Activated CD8-positive, alpha-beta T cell treated with anti-CD3 and anti-CD28 coated beads, Interleukin-2, amount 10 ng/mL, durations not matched to agents 7 days and 5 days (primary cell): ENCODE measurements at regions not wholly inside any gene's neighbourhood (a gene's known extent, or its start where the extent isn't known, plus 50 kb on each side); places are given as distances from the start of the nearest gene placed in this dataset.
"Not testable (repeated sequence)": the region's sequence is repeated elsewhere in the genome, so short reads cannot be mapped to it uniquely, and the experiment has no call there.

ENCODE experiments used
- ATAC-seq: fragments of 150-1000 bp; cut with Tn5 transposase; one replicate; pipeline ENCODE4 v1.10.0; 2021; ENCODE audit warnings: moderate library complexity
- CTCF ChIA-PET: fragments of 350-600 bp; sonication (Branson Sonifier 250); formaldehyde crosslinking; loops from one replicate; lab custom pipeline; 2021; ENCODE audit warnings: antibody characterized with exemption; lab: Charles Lee
- POLR2A ChIA-PET: fragments of 350-600 bp; sonication (Branson Sonifier 250); formaldehyde crosslinking; loops from one replicate; lab custom pipeline; 2021; ENCODE audit warnings: antibody characterized with exemption; lab: Charles Lee
- DNase-seq: peaks from one replicate; pipeline ENCODE4 v3.0.0-alpha.2; 2020
- H3K27ac Mint-ChIP-seq: one replicate; pipeline ENCODE4 v1.8.0; 2021; ENCODE audit warnings: mild to moderate bottlenecking, mixed read lengths
- H3K27me3 Mint-ChIP-seq: one replicate; pipeline ENCODE4 v1.8.0; 2021; ENCODE audit warnings: low read depth, mixed read lengths
- H3K36me3 Mint-ChIP-seq: one replicate; pipeline ENCODE4 v1.8.0; 2021; ENCODE audit warnings: low read depth, mixed read lengths
- H3K4me1 Mint-ChIP-seq: one replicate; pipeline ENCODE4 v1.8.0; 2021; ENCODE audit warnings: low read depth, mixed read lengths
- H3K4me3 Mint-ChIP-seq: one replicate; pipeline ENCODE4 v1.8.0; 2021; ENCODE audit warnings: mild to moderate bottlenecking, mixed read lengths
- H3K9me3 Mint-ChIP-seq: one replicate; pipeline ENCODE4 v1.8.0; 2022; ENCODE audit warnings: mixed read lengths; ENCODE audit not compliant: insufficient read depth

DNA sequence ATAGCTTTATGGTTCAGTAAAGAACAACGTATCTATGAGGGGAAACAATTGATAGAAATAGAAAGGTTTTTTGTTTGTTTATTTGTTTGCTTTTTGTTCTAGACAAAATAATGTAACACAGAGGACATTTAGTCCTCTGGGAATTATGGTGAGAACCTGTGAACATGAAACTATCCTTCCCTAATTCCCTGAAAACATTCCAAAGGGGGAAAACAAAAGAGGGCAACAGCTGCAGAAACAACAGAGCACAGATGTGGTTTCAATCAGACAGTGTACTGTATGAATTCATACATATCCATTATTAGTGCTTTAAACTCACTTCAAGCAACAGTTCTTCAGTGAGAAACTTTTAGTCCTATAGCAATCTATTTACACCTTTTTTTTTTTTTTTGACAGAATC, 1489.8 kb upstream of the C9orf72 start:
- ChIA-PET POLR2A (no interaction called here), CTCF (no interaction called here)
- H3K9me3 Mint-ChIP-seq: peaks cover 11% of the 10 kb centered on the region
- H3K36me3 Mint-ChIP-seq: no peaks in the 10 kb centered on the region
- H3K27me3 Mint-ChIP-seq: no peaks in the 10 kb centered on the region
- ATAC-seq (no peak), DNase-seq (no peak)
- H3K27ac Mint-ChIP-seq: no peak overlapping the region
- H3K4me1 Mint-ChIP-seq: no peaks in the 10 kb centered on the region
- no peak overlapping the region for H3K4me3 Mint-ChIP-seq

DNA sequence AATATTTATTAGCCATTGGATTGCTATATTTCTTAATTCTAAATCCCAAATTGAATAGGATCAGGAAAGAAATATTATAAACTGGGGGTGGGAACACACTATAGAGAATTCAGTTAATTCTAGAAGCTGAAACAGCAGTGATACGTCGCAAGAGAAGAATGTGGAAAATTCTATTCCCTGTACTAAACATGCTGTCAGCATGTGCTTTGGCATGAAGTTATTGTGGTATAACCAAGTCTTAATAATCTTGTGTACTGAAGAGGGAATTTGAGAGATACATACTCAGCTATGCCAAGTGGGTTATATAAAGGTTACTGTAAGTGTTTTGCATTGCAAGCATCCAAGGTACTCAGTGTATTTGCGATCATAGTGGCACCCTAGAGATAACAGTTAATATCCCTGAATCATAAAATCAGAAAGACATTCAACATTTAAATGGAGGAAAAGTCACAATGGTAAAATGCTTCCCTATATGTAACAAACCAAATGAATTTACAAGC, 1492.9 kb upstream of the C9orf72 start:
- no peak for ATAC-seq
- Mint-ChIP-seq H3K9me3 (no peaks in the 10 kb centered on the region), H3K27me3 (no peaks in the 10 kb centered on the region), H3K27ac (no peak overlapping the region), H3K4me3 (no peak overlapping the region), H3K4me1 (no peaks in the 10 kb centered on the region), H3K36me3 (no peaks in the 10 kb centered on the region)
- POLR2A ChIA-PET: no interaction called here
- DNase-seq: no peak
- CTCF ChIA-PET: no interaction called here

DNA sequence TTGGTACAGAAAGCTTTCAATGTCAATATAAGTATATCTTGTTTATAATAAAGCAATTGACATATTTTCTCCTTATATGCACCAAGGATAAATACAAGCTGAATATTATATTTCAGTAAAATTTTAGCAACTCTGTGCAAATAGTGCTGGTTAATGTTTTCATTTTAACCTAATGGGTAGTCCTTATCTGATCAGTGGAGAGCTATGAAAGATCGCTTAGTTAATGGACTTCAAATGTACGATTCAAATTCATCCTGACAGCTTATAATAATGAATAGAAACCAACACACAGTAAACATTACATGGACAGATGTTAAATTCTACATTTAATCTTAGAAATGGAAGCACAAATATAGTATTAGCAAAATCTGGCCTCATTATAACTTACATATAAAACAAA, 1495.2 kb upstream of the C9orf72 start:
- ChIA-PET CTCF (no interaction called here), POLR2A (no interaction called here)
- no peaks in the 10 kb centered on the region for H3K36me3 Mint-ChIP-seq
- ATAC-seq (no peak), DNase-seq (no peak)
- H3K4me3 Mint-ChIP-seq: no peak overlapping the region
- no peaks in the 10 kb centered on the region for H3K9me3 Mint-ChIP-seq
- H3K4me1 Mint-ChIP-seq: no peaks in the 10 kb centered on the region
- H3K27me3 Mint-ChIP-seq: no peaks in the 10 kb centered on the region
- H3K27ac Mint-ChIP-seq: no peak overlapping the region

DNA sequence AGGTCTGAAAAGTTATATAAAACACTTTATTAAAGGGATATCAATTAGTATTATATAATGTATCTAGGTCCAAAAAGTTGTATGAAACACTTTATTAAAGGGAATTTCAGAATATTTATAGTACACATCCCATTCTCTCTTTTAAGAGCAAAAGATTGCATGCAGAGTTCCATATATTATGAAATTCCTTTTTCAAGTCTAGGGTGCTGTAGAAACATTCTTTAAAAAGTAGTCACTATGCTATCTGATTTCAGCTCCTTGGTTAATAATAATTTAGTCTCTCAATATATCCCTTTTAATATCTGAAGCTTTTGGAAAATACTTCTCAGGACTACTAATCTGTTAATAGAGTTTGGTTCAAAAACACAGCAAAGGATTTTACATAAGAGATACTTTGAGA, 1496.1 kb upstream of the C9orf72 start:
- ChIA-PET CTCF (no interaction called here), POLR2A (no interaction called here)
- no peaks in the 10 kb centered on the region for H3K36me3 Mint-ChIP-seq
- no peaks in the 10 kb centered on the region for H3K27me3 Mint-ChIP-seq
- no peak overlapping the region for H3K4me3 Mint-ChIP-seq
- no peaks in the 10 kb centered on the region for H3K9me3 Mint-ChIP-seq
- no peaks in the 10 kb centered on the region for H3K4me1 Mint-ChIP-seq
- DNase-seq (no peak), ATAC-seq (no peak)
- no peak overlapping the region for H3K27ac Mint-ChIP-seq

DNA sequence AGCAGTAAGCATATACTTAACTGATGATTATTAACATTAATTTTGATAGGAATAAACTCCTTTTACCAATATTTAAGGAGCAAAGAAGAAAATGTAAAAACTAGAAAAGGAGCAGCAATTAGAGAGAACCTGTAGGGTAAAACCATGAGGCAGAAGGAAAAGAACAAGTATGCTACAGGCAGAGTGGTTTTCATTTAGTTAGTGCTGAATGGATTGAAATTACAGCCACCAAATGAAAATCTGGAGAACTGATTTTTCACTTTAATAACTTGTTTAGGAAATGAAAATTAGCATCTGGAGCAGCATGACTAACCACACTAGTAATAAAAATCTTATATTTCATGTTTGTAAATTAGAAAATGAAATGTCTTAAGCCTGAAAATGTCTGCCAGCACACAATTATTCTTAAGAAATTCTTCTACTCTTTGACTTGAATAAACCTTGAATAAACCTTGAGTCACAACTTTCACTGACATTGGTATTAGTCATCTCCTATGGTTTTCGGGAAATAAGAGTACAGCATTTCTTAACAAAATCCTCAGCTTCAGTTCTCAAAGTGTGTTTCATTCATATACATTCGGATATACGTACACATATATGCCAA, 1504.9 kb upstream of the C9orf72 start:
- ATAC-seq (no peak), DNase-seq (no peak)
- Mint-ChIP-seq H3K9me3 (no peaks in the 10 kb centered on the region), H3K36me3 (no peaks in the 10 kb centered on the region), H3K27me3 (no peaks in the 10 kb centered on the region), H3K4me3 (no peak overlapping the region), H3K4me1 (no peaks in the 10 kb centered on the region), H3K27ac (no peak overlapping the region)
- CTCF ChIA-PET: no interaction called here
- POLR2A ChIA-PET: no interaction called here

DNA sequence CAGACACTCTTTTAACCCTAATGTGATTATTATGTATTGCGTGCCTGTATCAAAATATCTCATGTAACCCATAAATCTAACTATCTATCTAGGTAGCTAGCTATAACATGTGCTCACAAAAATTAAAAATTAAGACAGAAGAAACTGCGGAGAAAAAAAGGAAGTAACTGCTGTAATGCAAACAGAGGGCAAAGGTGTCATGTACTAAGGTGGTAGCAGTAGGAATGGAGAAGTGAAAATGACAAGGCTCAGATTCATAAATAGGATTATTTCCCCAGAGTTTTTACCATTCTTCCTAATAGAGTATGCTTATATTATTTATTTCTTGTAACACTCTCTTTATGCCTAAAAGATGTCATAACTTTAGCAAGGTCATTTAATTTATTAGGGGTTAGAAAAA, 1527.5 kb upstream of the C9orf72 start:
- Mint-ChIP-seq H3K4me1 (no peaks in the 10 kb centered on the region), H3K27ac (no peak overlapping the region), H3K4me3 (no peak overlapping the region), H3K9me3 (no peaks in the 10 kb centered on the region), H3K27me3 (no peaks in the 10 kb centered on the region), H3K36me3 (no peaks in the 10 kb centered on the region)
- DNase-seq (no peak), ATAC-seq (no peak)
- CTCF ChIA-PET: no interaction called here
- POLR2A ChIA-PET: no interaction called here

DNA sequence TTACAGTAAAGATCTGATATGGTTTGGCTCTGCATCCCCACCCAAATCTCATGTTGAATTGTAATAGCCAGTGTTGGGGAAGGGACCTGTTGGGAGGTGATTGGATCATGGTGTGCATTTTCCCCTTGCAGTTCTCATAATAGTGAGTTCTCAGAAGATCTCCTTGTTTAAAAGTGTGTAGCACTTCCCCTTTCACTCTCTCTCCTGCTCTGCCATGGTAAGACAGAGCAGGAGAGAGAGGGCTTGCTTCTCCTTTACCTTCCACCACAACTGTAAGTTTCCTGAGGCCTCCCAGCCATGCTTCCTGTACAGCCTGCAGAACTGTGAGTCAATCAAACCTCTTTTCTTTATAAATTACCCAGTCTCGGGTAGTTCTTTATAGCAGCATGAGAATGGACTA, 1530.9 kb upstream of the C9orf72 start:
- H3K36me3 Mint-ChIP-seq, POLR2A ChIA-PET, H3K9me3 Mint-ChIP-seq, H3K27ac Mint-ChIP-seq, DNase-seq, H3K27me3 Mint-ChIP-seq, H3K4me1 Mint-ChIP-seq, H3K4me3 Mint-ChIP-seq, CTCF ChIA-PET, ATAC-seq: not testable (repeated sequence)

DNA sequence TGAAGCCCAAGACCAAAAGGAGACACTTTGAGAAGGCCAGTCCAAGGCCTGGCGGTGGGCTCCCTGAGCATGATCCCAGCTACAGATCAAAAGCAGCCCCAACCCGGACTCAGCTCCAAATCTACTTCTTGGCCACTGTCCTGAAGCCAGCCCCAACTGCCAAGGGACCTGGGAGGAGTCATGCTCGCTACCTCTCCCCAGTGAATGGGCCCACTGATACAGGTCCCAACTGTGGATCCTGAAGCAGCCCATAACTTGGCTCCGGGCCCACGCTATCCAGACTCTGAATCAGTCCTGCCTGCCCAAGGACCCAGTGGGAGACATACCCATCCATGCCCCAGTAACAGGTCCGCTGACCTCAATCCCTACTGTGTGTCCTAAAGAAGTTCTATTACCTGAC, 1545.3 kb upstream of the C9orf72 start:
- ChIA-PET POLR2A (no interaction called here), CTCF (no interaction called here)
- Mint-ChIP-seq H3K36me3 (no peaks in the 10 kb centered on the region), H3K9me3 (no peaks in the 10 kb centered on the region), H3K4me1 (no peaks in the 10 kb centered on the region), H3K27me3 (no peaks in the 10 kb centered on the region), H3K27ac (no peak overlapping the region), H3K4me3 (no peak overlapping the region)
- DNase-seq (no peak), ATAC-seq (no peak)

DNA sequence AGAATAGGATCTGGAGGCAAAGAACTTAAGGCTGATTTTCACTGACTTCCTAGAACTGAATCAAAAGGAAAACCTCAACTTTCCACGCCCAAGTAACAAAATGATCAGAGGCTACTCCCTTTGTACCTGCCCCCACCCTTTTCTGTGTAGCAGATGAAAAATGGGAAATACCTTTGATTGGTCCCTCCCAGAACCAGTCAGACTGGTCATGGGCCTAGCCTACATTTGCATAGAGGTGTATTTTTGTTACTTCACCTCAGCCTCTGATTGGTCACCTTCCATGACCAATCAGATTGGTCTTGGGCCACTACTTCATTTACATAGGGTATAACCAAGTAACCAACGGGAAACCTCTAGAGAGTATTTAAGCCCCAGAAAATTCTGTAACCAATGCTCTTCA, 1553.5 kb upstream of the C9orf72 start:
- Mint-ChIP-seq H3K4me1 (no peaks in the 10 kb centered on the region), H3K27me3 (no peaks in the 10 kb centered on the region), H3K4me3 (no peak overlapping the region), H3K36me3 (no peaks in the 10 kb centered on the region), H3K9me3 (peaks cover 14% of the 10 kb centered on the region), H3K27ac (no peak overlapping the region)
- ChIA-PET POLR2A (no interaction called here), CTCF (no interaction called here)
- ATAC-seq (no peak), DNase-seq (no peak)

DNA sequence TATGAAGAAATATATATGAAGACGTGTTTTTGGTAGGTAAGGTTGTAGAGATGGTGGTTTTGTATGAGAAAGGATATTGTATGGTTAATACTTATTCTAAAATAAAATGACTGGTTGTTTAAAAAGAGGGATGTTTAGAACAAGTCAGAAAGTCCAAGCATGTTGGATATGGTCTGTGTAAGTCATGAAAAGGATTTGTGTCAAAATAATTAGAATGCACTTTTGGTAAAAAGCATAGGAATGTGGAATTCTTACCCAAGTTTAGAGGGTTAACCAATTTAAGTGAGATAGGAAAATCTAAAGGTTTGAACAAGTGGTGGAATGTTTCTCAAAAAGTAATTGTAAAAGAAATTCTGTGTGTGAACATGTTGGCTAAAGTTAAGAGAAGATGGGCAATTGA, 1556.5 kb upstream of the C9orf72 start:
- no peak overlapping the region for H3K4me3 Mint-ChIP-seq
- no peaks in the 10 kb centered on the region for H3K27me3 Mint-ChIP-seq
- ATAC-seq: no peak
- H3K27ac Mint-ChIP-seq: no peak overlapping the region
- H3K4me1 Mint-ChIP-seq: no peaks in the 10 kb centered on the region
- POLR2A ChIA-PET: no interaction called here
- CTCF ChIA-PET: no interaction called here
- no peaks in the 10 kb centered on the region for H3K36me3 Mint-ChIP-seq
- DNase-seq: no peak
- H3K9me3 Mint-ChIP-seq: peaks cover 14% of the 10 kb centered on the region

DNA sequence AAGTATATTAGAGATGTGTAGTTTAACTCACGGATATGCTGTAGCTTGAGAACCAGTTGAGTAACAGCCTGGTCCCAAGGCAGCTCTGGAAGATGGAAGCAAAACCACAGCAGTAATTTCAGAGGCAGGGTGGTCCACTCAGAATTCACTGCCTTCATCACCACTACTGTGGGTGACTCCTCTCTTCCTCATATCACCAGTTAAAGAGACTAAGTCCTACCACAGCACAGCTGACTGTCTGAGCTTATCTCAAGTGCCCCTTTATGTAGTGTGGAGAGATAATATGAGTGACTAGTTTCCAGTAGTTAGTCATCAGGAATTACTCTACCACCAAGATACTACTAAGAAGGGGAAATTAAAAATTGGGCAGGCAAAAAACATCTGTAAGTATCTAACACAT, 1571.2 kb upstream of the C9orf72 start:
- H3K4me1 Mint-ChIP-seq: no peaks in the 10 kb centered on the region
- H3K9me3 Mint-ChIP-seq: peaks cover 4% of the 10 kb centered on the region
- ATAC-seq (no peak), DNase-seq (no peak)
- ChIA-PET POLR2A (no interaction called here), CTCF (no interaction called here)
- no peak overlapping the region for H3K4me3 Mint-ChIP-seq
- no peaks in the 10 kb centered on the region for H3K36me3 Mint-ChIP-seq
- no peaks in the 10 kb centered on the region for H3K27me3 Mint-ChIP-seq
- H3K27ac Mint-ChIP-seq: no peak overlapping the region

DNA sequence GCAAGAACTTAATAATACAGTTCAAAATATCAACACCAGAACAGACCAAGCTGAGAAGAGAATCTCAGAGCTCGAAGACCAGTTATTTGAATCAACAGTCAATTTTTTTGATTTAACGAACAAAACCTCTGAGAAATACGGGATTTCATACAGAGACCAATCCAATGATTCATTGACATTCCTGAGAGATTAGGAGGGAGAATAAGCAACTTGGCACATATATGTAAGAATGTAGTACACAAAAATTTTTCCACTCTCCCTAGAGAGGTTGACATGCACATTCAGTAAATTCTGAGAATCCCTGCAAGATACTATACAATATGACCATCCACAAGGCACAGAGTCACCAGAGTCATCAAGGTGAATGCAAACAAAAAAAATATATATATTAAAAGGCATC, 1577.3 kb upstream of the C9orf72 start:
- ATAC-seq (no peak), DNase-seq (no peak)
- Mint-ChIP-seq H3K27me3 (no peaks in the 10 kb centered on the region), H3K27ac (no peak overlapping the region), H3K9me3 (no peaks in the 10 kb centered on the region), H3K36me3 (no peaks in the 10 kb centered on the region), H3K4me3 (no peak overlapping the region), H3K4me1 (no peaks in the 10 kb centered on the region)
- CTCF ChIA-PET: no interaction called here
- POLR2A ChIA-PET: no interaction called here

DNA sequence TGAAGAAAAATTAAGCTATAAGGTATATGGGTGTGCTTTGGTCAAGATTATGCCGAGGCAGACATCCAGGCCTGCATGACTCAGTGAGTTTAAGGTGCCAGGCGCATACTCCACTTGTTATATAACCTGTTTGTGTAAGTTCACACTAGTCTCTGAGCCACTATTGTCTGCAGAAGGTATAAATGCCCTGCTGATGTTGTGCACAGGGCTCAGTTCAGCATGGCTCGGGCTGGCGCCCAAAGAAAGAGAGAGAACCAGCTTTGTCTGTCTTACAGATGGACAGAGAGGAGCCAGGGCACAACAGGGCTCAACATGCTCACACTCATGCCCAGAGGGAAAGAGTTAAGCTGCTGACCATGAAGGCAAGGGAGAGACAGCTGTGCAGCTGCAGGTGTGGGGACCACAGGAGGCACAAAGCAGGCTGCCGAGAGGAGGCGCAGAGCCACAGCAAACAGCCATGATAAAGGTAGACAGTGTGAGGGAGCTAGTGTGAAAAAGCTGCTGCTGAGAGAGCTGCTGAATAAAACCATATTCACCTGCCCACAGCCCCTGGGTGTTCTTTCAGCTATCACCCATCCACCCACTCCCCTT, 1587.6 kb upstream of the C9orf72 start:
- H3K9me3 Mint-ChIP-seq: no peaks in the 10 kb centered on the region
- DNase-seq (no peak), ATAC-seq (no peak)
- POLR2A ChIA-PET: no interaction called here
- CTCF ChIA-PET: no interaction called here
- H3K4me1 Mint-ChIP-seq: no peaks in the 10 kb centered on the region
- no peak overlapping the region for H3K4me3 Mint-ChIP-seq
- H3K27ac Mint-ChIP-seq: no peak overlapping the region
- H3K27me3 Mint-ChIP-seq: no peaks in the 10 kb centered on the region
- no peaks in the 10 kb centered on the region for H3K36me3 Mint-ChIP-seq
